Parathyroid adenoma (tissue), 2 donors: ENCODE measurements at regions not wholly inside any gene's neighbourhood (a gene's known extent, or its start where the extent isn't known, plus 50 kb on each side); places are given as distances from the start of the nearest gene placed in this dataset.

Experiments used
- H2AFZ ChIP-seq: fragments of 300-600 bp; sonication (generic); one replicate; pipeline ENCODE4 v1.7.0; 2017; ENCODE audit warnings: antibody characterized with exemption, mild to moderate bottlenecking
- H3K27ac ChIP-seq: fragments of 300-600 bp; sonication (generic); one replicate; pipeline ENCODE4 v1.7.0; 2017
- H3K27me3 ChIP-seq: fragments of 300-600 bp; sonication (generic); one replicate; pipeline ENCODE4 v1.7.0; 2017; ENCODE audit warnings: low read length; ENCODE audit not compliant: control insufficient read depth, insufficient read depth
- H3K36me3 ChIP-seq: fragments of 300-600 bp; sonication (generic); one replicate; pipeline ENCODE4 v1.7.0; 2017; ENCODE audit warnings: low read length; ENCODE audit not compliant: control insufficient read depth, insufficient read depth
- H3K4me1 ChIP-seq: fragments of 300-600 bp; sonication (generic); one replicate; pipeline ENCODE4 v1.7.0; 2017; ENCODE audit warnings: control low read depth
- H3K4me2 ChIP-seq: fragments of 300-600 bp; sonication (generic); one replicate; pipeline ENCODE4 v1.7.0; 2017; ENCODE audit warnings: low read length
- H3K4me3 ChIP-seq: fragments of 300-600 bp; sonication (generic); one replicate; pipeline ENCODE4 v1.7.0; 2017; ENCODE audit warnings: low read depth, low read length
- H3K79me2 ChIP-seq: fragments of 300-600 bp; sonication (generic); one replicate; pipeline ENCODE4 v1.7.0; 2017; ENCODE audit warnings: control low read depth
- H3K9ac ChIP-seq: fragments of 300-600 bp; sonication (generic); one replicate; pipeline ENCODE4 v1.7.0; 2017; ENCODE audit warnings: mild to moderate bottlenecking
- H3K9me3 ChIP-seq: fragments of 300-600 bp; sonication (generic); one replicate; pipeline ENCODE4 v1.7.0; 2017; ENCODE audit warnings: low read length; ENCODE audit not compliant: control insufficient read depth
- TF ChIP-seq, protein P1 (sequence below): fragments of 300-600 bp; sonication (generic); IDR thresholded peaks from one replicate; pipeline ENCODE4 v1.7.0; 2017; ENCODE audit warnings: antibody characterized with exemption, mild to moderate bottlenecking
- donor health status: primary hyperparathyroidism.

DNA sequence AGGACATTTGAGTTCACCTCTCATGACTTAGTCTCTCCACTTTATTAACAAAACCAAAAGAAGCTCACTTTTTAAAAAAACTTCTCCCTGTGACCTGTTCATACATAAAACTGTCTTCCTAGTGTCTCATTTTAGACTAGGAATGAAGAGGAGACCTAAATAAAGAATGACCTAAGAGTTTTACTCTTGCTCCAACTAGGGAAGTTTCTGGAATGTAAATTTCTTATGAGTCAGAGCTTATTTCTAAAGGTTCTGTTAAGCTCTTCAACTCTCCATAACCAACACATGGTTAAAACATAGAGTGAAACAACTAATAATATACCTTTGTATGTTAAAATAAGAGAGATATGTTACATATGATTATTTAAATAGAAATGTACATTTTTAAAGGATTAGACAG lies 369.8 kb downstream of the EMP1 start:
- Histone ChIP-seq H3K4me2 (no peak overlapping the region), H3K4me3 (no peak overlapping the region), H2AFZ (no peak overlapping the region), H3K4me1 (no peaks in the 10 kb centered on the region), H3K27me3 (no peaks in the 10 kb centered on the region), H3K9ac (no peak overlapping the region), H3K27ac (no peak overlapping the region), H3K36me3 (no peaks in the 10 kb centered on the region), H3K79me2 (no peaks in the 10 kb centered on the region), H3K9me3 (no peaks in the 10 kb centered on the region)
- TF ChIP-seq, protein P1, sequence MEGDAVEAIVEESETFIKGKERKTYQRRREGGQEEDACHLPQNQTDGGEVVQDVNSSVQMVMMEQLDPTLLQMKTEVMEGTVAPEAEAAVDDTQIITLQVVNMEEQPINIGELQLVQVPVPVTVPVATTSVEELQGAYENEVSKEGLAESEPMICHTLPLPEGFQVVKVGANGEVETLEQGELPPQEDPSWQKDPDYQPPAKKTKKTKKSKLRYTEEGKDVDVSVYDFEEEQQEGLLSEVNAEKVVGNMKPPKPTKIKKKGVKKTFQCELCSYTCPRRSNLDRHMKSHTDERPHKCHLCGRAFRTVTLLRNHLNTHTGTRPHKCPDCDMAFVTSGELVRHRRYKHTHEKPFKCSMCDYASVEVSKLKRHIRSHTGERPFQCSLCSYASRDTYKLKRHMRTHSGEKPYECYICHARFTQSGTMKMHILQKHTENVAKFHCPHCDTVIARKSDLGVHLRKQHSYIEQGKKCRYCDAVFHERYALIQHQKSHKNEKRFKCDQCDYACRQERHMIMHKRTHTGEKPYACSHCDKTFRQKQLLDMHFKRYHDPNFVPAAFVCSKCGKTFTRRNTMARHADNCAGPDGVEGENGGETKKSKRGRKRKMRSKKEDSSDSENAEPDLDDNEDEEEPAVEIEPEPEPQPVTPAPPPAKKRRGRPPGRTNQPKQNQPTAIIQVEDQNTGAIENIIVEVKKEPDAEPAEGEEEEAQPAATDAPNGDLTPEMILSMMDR: no peak

DNA sequence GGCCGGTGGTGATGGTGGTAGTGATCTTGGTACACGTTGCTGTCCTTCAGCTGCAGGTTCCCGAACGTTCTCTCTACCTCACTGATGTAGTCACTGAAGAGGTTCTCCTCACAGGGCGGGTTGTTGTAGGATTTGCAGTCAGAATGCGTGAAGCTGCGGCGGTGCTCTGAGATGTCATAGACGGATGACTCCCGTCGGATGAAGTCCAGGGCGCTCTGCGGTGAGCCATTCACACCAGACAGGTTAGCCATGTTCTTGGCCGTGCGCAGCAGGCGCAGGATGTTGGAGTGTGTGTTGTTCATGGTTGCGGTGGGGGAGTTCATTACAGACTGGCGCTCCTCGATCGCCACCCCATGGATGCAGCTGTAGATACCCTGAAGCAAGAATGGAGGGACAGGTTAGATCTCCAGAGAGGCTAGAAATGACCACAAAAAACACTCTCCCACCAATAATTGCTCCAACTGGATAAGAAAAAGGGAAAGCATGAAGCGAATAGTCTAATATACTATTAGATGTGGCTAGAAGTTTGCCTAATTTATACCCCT lies 367.8 kb downstream of the EMP1 start:
- no peaks in the 10 kb centered on the region for H3K27me3 ChIP-seq
- no peak overlapping the region for H3K4me3 ChIP-seq
- H3K79me2 ChIP-seq: no peaks in the 10 kb centered on the region
- no peaks in the 10 kb centered on the region for H3K9me3 ChIP-seq
- TF ChIP-seq, protein P1: no peak
- no peaks in the 10 kb centered on the region for H3K36me3 ChIP-seq
- H2AFZ ChIP-seq: no peak overlapping the region
- no peak overlapping the region for H3K9ac ChIP-seq
- H3K4me2 ChIP-seq: no peak overlapping the region
- no peaks in the 10 kb centered on the region for H3K4me1 ChIP-seq
- no peak overlapping the region for H3K27ac ChIP-seq

DNA sequence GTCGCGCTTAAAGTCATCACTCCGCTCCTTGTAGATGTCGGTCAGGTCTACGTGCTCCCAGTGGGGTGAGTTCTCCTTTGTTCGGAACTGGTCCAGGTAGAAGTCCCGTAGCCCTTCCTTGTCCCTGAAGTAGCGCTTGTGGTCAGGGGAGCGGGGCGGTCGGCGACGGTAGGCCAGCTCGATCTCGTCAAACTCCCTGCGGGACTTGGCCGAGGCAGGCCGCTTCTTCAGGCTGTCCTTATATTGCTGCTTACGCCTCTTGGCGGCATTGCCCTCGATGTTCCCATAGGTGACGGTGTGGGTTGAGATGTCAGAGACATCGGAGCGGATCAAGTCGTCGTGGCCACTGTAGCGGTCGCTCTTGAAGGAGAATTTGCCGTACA lies 367.2 kb downstream of the EMP1 start:
- Histone ChIP-seq H3K9ac (no peak overlapping the region), H3K27ac (no peak overlapping the region), H3K9me3 (no peaks in the 10 kb centered on the region), H2AFZ (no peak overlapping the region), H3K4me3 (no peak overlapping the region), H3K79me2 (no peaks in the 10 kb centered on the region), H3K36me3 (no peaks in the 10 kb centered on the region), H3K4me2 (no peak overlapping the region), H3K27me3 (no peaks in the 10 kb centered on the region), H3K4me1 (no peaks in the 10 kb centered on the region)
- TF ChIP-seq, protein P1: no peak

DNA sequence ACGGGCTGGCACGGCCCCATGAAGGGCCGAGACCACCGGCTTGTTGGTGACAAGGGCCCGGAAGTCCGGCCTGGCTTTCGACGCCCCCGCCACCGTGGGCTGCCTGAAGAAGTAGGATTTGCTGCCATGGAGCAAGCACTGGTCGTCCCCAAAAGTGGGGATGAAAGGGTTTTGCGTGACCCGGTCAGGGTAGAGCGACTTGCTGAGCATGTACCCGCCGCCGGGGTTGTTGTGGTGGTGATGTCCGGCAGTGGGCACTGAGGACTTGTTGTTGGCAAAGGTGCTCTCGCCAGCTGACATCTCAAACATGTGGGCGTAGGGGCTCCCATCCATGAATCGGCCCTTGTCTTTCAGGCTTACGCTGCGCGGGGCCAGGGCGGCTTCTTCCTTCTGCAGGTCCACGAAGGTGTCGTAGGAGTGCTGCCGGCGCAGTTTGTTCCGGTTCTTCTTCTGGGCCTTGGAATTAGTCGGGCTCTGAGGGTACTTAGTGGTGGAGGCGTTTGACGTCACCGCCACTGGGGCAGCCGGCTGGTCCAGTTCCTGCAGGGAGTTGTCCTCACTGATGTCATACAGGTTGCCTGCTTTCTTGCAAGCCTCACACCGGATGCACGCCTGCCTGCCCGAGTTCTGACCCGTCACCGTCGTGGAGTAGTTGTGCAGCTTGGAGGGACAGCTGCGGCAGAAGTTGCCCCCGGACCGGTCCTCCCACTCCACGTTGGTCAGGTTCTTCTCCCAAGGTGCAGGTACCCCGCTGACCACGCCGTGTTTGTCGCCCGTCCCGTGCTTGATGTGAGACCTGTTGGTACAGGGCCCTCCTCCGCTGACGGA lies 366.6 kb downstream of the EMP1 start:
- no peaks in the 10 kb centered on the region for H3K9me3 ChIP-seq
- no peaks in the 10 kb centered on the region for H3K27me3 ChIP-seq
- H3K4me3 ChIP-seq: no peak overlapping the region
- H3K36me3 ChIP-seq: no peaks in the 10 kb centered on the region
- H3K79me2 ChIP-seq: no peaks in the 10 kb centered on the region
- no peak overlapping the region for H2AFZ ChIP-seq
- H3K27ac ChIP-seq: no peak overlapping the region
- TF ChIP-seq, protein P1: no peak
- no peaks in the 10 kb centered on the region for H3K4me1 ChIP-seq
- H3K9ac ChIP-seq: no peak overlapping the region
- no peak overlapping the region for H3K4me2 ChIP-seq

DNA sequence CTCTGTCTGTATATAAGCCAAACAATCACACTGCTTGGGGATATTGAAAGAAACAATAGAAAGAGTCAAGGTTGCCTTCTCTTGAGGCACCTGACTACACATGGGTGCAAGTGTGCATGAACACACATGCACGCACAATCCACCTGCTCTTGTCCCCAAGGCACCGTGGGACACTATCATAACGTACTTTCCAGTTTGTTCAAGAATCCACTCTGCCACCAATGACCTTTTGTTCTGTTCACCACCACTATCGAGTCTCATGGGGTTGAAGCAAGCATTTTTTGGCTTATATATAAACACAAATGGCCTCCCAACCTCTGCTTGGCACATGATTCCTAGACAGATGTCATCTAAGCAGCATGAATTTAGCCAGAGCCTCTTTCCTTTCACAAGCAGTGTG lies 365.4 kb downstream of the EMP1 start:
- no peaks in the 10 kb centered on the region for H3K27me3 ChIP-seq
- no peaks in the 10 kb centered on the region for H3K9me3 ChIP-seq
- no peak overlapping the region for H3K9ac ChIP-seq
- no peaks in the 10 kb centered on the region for H3K79me2 ChIP-seq
- H3K4me1 ChIP-seq: no peaks in the 10 kb centered on the region
- TF ChIP-seq, protein P1: no peak
- no peak overlapping the region for H3K4me3 ChIP-seq
- H3K27ac ChIP-seq: no peak overlapping the region
- no peak overlapping the region for H2AFZ ChIP-seq
- H3K4me2 ChIP-seq: no peak overlapping the region
- no peaks in the 10 kb centered on the region for H3K36me3 ChIP-seq
